PFSK-1 (cell line): ENCODE measurements at regions not wholly inside any gene's neighbourhood (a gene's known extent, or its start where the extent isn't known, plus 50 kb on each side); places are given as distances from the start of the nearest gene placed in this dataset.

ENCODE experiments used
- FOXP2 ChIP-seq: optimal IDR thresholded peaks from 2 replicates; pipeline ENCODE3; 2011; ENCODE audit warnings: borderline replicate concordance, control low read depth, inconsistent platforms; ENCODE audit not compliant: insufficient read depth; ENCODE audit errors: extremely low read length, extremely low read depth
- POLR2AphosphoS5 ChIP-seq: IDR thresholded peaks from 2 replicates; pipeline ENCODE4 v1.6.1; 2012; ENCODE audit warnings: low read depth, mild to moderate bottlenecking, control low read depth, low read length, moderate library complexity
- REST ChIP-seq, 2 experiments: IDR thresholded peaks; 2 replicates each; pipeline versions ENCODE4 v1.6.1 to v1.8.0; 2011 to 2012; ENCODE audit warnings: low read depth in 2 of 2, low read length in 2 of 2, control low read depth in 1 of 2, inconsistent platforms in 1 of 2, mild to moderate bottlenecking in 1 of 2, moderate library complexity in 1 of 2; ENCODE audit not compliant: insufficient read depth in 1 of 2
- SIN3A ChIP-seq: IDR thresholded peaks from 2 replicates; pipeline ENCODE4 v1.6.1; 2012; ENCODE audit warnings: mild to moderate bottlenecking, low read length, moderate library complexity, borderline replicate concordance; ENCODE audit not compliant: insufficient read depth
- TAF1 ChIP-seq: IDR thresholded peaks from 2 replicates; pipeline ENCODE4 v1.6.1; 2012; ENCODE audit warnings: low read length, control low read depth, borderline replicate concordance; ENCODE audit not compliant: insufficient read depth

GRCh38 chr5:58227858-58228257, 232.0 kb downstream of the PLK2 start:
- TF ChIP-seq POLR2AphosphoS5 (no peak), TAF1 (no peak), SIN3A (no peak), FOXP2 (no peak), REST (IDR thresholded peaks at IDR 0.05; ENCODE audit: insufficient read depth in 1 of 2, low read depth in 2 of 2, low read length in 2 of 2) (no peak)
